ENCODE measurements at regions not wholly inside any gene's neighbourhood (a gene's known extent, or its start where the extent isn't known, plus 50 kb on each side); places are given as distances from the start of the nearest gene placed in this dataset.
A peak's percentile ranks its signal among the peaks of the same experiment; 100 is the strongest.
"Not testable (repeated sequence)": the region's sequence is repeated elsewhere in the genome, so short reads cannot be mapped to it uniquely, and the experiment has no call there.

- not testable (repeated sequence) for DNase-seq
Measured at GRCh38 chr15:84360902-84361301, 125.3 kb downstream of the GOLGA6L4 start.

- DNase-seq, result not testable (repeated sequence)
Measured at GRCh38 chr15:84384421-84384820, 148.8 kb downstream of the GOLGA6L4 start.

GRCh38 chr15:84387086-84387485 is 151.5 kb downstream of the GOLGA6L4 start:
- DNase-seq, result no peak

- not testable (repeated sequence) for DNase-seq
Measured at GRCh38 chr15:84388201-84388600, 152.6 kb downstream of the GOLGA6L4 start.

- DNase-seq, result not testable (repeated sequence)
Measured at GRCh38 chr15:84388638-84389037, 153.1 kb downstream of the GOLGA6L4 start.

- DNase-seq, result not testable (repeated sequence)
Measured at GRCh38 chr15:84390324-84390723, 154.8 kb downstream of the GOLGA6L4 start.

- no peak for DNase-seq
Measured at GRCh38 chr15:84391191-84391590, 155.6 kb downstream of the GOLGA6L4 start.

GRCh38 chr15:84392020-84392419 is 156.4 kb downstream of the GOLGA6L4 start:
- not testable (repeated sequence) for DNase-seq

- DNase-seq, result peak; percentile 91
Measured at GRCh38 chr15:84393386-84393936, 157.9 kb downstream of the GOLGA6L4 start.

GRCh38 chr15:84393966-84394365 is 158.4 kb downstream of the GOLGA6L4 start:
- DNase-seq, result not testable (repeated sequence)

- DNase-seq, result not testable (repeated sequence)
Measured at GRCh38 chr15:84395384-84395783, 159.8 kb downstream of the GOLGA6L4 start.

GRCh38 chr15:84395881-84396280 is 160.3 kb downstream of the GOLGA6L4 start:
- DNase-seq, result not testable (repeated sequence)

- not testable (repeated sequence) for DNase-seq
Measured at GRCh38 chr15:84397066-84397465, 161.5 kb downstream of the GOLGA6L4 start.

- DNase-seq, result not testable (repeated sequence)
Measured at GRCh38 chr15:84398087-84398486, 162.5 kb downstream of the GOLGA6L4 start.

- DNase-seq, result no peak
Measured at GRCh38 chr15:84398763-84399701, 163.5 kb downstream of the GOLGA6L4 start.

- no peak for DNase-seq
Measured at GRCh38 chr15:84400017-84400740, 164.6 kb downstream of the GOLGA6L4 start.

GRCh38 chr15:84400820-84401219 is 165.2 kb downstream of the GOLGA6L4 start:
- DNase-seq, result no peak

GRCh38 chr15:84401461-84401860 is 165.9 kb downstream of the GOLGA6L4 start:
- not testable (repeated sequence) for DNase-seq

GRCh38 chr15:84401891-84402840 is 166.6 kb downstream of the GOLGA6L4 start:
- not testable (repeated sequence) for DNase-seq

GRCh38 chr15:84402856-84403608 is 167.5 kb downstream of the GOLGA6L4 start:
- no peak for DNase-seq

- DNase-seq, result not testable (repeated sequence)
Measured at GRCh38 chr15:84409357-84409756, 173.8 kb downstream of the GOLGA6L4 start.
